AG20443 (cell line): ENCODE measurements at regions not wholly inside any gene's neighbourhood (a gene's known extent, or its start where the extent isn't known, plus 50 kb on each side); places are given as distances from the start of the nearest gene placed in this dataset.

Source experiments
- DNase-seq: peaks from one replicate; pipeline ENCODE4 v3.0.0; 2012; ENCODE audit warnings: low spot score, mixed read lengths

DNA sequence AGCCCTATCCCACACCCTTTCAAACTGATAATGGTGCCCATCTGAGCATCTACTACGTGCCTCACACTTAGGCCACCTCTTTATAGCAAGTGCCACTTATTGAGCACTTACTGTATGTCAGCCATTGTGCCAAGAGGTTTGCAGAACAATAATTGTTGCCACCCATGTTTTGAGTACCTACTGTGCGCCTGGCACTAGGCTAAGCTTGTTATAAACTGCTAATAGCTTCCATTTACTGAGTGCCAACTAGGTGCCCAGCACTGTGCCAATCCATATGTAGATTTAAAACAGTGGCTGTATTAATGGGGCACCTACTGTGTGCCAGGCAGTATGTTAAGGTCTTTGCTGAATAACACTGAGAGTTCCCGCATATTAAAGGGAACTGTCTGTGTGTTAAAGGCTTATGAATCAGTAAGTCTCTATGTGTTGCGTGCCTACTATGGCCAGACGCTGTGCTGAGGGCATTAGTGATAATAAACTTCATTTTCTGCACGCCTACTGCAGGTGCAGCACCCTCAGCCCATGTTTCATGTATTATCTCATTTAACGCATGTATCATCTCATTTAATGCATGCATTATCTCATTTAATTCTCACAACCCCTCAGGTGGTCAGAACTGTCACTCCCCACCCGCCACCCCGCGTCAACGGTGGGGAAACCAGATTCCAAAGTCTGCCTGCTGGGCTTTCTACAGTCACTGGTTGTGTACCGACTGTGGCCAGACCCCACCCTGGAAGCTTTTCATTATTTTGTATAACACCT is 105.0 kb downstream of the PTPRS start:
- no peak for DNase-seq

DNA sequence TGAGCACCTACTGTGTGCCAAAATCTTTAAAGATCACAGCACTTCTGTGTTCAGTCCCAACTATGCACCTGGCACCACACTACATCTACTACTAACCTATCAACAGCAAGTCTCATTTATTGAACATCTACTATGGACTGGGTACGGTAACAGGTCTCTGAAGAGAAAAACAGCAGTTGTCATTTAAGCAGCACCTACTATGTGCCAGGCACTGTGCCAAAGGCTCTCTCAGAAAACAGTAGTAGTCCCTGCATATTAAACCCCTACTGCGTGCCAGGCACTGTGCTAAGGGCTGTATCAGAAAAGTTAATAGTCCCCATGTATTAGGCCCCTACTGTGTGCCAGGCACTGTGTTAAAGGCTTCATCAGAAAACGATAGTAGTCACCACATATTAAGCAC is 106.2 kb downstream of the PTPRS start:
- no peak for DNase-seq

DNA sequence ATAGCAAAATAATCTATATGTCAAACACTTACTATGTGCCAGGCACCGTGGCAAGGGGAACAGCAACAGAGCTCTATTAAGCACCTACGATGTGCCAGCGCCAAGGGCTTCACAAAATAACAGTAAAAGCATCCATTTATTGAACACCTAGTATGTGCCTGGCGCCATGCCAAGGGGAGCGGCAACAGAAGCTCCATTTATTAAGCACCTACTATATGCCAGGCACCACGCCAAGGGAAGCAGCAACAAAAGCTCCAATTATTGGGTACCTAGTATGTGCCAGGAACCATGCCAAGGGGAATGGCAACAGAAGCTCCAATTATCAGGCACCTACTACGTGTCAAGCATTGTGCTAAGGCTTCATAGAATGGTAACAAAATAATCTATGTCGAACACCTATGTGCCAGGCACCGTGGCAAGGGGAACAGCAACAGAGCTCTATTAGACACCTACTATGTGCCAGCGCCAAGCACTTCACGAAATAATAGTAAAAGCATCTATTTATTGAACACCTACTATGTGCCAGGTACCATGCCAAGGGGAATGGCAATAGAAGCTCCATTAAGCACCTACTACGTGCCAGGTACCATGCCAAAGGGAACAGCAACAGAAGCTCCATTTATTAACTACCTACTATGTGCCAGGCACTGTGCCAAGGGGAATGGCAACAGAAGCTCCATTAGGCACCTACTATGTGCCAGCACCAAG is 107.7 kb downstream of the PTPRS start:
- DNase-seq: no peak

GRCh38 chr19:5231857-5232678 is 108.5 kb downstream of the PTPRS start:
- no peak for DNase-seq

- no peak for DNase-seq
Observed at GRCh38 chr19:5230730-5231555, 109.7 kb downstream of the PTPRS start.

GRCh38 chr19:5229778-5230335 is 110.8 kb downstream of the PTPRS start:
- DNase-seq: no peak

DNA sequence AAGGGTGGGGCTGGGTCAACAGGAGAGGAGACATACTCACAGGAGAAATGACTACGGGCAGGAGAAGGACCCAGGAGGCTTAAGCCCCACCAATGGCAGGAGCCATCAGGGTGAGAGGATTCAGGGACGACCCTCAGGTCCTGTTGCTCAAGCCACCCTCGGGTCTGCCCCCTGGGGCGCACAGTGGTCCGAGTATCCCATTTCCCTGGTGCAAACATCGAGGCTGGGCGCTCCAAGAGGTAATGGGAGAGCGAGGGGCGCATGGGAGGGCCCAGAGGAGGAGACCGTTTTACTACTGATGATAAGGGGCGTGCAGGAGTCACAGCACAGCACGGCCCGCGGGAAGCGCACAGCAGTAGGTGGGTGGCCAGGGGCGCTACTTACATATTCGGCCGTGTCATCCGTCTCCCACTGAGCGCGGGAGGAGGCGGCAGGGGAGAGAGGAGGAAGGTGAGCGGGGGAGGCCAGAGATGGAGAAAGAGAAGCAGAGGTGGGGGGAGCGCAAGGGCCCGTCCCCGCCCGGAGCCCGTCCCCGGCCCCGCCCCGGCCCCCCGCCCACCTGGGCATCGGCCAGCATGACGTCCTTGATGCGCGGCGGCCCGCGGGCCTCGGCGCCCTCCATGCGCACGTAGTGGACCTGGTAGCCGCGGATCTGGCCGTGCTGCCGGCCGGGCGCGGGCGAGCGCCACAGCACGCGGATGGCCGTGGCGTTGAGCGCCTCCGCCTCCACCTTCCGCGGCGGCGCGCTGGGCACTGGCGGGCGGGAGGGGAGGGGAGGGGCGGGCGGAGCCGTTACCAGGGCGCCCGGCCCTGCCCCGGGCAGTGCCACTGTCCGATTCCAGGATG is 111.5 kb downstream of the PTPRS start:
- DNase-seq: no peak

GRCh38 chr19:5228490-5228889 is 112.1 kb downstream of the PTPRS start:
- no peak for DNase-seq

DNA sequence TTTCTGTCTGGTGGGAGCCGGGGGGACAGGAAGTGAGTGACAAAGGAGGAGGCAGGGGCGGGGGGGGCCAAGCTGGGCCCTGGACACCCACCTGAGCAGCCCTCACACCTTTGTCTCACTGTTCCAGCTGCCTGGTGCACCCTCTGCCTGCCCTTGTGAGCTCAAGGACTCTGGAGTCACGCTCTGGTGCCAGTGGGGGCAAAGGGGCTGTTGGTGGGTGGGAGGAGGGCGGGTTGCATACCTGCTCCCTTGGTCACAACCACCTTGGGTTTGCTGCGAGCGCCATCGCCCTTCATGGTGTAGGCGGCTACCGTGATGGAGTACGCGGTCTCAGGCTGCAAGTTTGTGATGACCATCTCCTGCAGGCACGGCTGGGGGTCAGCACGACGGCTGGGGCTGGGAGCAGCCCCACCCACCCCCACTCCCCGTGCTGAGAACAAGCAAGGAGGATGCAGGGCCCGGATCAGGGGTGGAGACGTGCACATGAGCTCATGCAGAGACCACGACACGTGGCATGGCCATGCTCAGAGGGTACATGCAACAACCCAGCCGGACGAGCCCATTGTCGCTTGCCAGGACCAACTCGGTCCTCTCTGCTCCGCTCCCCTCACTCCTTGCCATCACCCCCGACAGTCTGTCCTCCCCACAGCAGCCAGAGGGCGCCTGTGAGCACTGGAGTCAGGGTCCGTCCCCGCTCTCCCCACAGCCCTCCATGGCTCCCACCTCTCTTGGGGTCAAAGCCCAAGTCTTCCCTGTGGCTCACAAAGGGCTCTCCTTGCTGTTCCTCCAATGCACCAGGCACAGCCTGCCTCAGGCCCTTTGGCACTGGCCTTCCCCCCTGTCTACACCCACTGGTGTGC is 114.9 kb downstream of the PTPRS start:
- no peak for DNase-seq

GRCh38 chr19:5224480-5224879 is 116.1 kb downstream of the PTPRS start:
- no peak for DNase-seq

DNA sequence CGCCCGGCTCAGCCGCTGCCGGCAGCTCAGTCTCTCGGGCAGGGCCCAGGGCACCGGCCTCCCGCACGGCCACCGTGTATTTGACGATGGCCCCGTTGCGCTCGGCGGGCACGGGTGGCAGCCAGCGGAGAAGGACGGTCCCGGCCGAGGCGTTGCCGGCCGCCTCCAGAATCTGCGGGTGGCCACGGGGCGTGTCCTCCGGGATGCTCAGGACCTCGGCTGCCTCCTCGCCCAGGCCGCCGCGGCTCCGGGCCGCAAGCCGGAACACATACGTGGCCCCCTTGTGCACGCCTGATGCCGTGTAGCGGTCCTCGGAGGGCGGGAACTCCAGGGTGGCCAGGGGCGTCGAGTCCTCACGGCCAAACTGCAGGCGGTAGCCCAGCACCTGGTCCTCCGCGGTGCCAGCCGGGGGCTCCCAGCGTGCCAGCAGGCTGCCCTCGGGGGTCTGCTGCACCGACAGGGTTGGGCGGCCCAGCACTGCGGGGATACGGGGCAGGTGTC is 117.7 kb downstream of the PTPRS start:
- DNase-seq: no peak

DNA sequence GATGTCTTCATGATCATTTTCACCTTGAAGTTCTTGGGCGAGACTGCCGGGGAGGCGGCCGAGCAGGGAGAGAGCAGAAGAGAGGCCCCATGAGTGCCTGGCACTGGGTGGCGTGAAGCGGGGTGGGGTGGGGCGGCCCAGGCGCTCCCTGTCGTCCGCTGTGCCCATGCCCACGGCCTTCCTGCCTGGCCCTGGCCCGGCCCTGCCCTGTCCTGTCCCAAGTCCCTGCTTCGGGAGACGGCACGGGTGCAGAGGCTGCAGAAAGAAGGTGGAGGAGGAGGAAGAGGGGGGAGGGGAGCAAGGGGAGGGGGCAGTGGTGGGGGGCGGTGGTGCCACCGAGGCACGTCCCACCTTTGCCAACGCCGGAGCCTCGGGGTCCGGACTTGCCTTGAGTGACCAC is 118.4 kb downstream of the PTPRS start:
- DNase-seq: no peak

DNA sequence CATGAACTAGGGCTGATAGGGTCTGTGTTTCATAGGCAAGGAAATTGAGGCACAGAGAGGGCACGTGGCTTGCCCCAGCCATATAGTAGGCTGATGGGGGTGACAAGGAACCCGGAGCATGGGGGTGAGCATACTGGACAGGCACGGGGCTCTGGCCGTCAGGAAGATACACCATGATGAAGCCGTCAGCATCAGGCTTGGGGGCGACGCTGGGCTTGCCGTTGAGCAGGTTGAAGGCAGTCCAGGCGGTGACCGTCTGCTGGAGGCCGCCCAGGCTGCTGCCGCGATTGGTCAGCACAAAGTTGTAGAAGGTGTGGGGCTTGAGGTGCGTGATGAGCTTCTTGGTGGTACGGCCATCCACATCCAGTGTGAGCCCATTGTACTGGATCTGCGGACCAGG is 119.7 kb downstream of the PTPRS start:
- DNase-seq: no peak

DNA sequence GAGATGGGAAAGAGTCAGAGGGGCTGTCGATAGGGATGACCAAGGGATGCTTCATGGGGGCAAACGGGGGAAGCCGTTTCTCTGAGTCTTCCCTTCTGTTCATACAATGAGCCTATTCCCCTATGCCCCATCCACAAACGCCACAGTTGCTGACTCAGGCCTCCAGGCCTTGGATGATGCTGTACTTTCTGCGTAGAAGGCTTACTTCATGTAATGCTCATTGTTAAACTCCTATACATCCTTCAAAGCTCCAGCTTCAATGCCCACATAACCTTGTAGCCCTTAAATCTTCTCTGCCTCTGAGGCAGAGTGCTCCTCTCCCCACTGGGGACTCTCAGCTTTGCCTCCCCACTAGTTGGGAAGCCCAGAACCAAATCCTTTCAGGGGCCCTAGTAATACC is 120.3 kb downstream of the PTPRS start:
- DNase-seq: no peak

GRCh38 chr19:5219551-5220304 is 120.9 kb downstream of the PTPRS start:
- DNase-seq: no peak

GRCh38 chr19:5218963-5219530 is 121.6 kb downstream of the PTPRS start:
- DNase-seq: no peak

- no peak for DNase-seq
Observed at GRCh38 chr19:5218255-5218855, 122.3 kb downstream of the PTPRS start.

DNA sequence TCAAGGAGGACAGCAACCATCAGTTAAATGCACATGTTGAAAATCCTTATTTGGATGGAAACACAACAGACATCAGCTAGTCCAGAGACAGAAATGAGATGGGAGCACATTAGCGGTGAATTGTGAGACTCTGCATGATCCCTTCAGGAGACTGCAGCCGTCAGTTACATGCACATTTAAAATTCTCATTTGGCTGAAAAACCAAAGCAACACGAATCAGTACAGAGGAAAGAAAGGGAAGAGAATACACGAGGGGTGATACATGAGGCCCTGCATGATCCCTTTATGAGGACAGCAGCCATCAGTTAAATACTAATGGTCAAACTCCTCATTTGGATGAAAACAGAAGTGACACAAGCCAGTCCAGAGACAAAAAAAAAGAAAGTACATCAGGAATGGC is 123.4 kb downstream of the PTPRS start:
- DNase-seq: no peak
